Erythroblast (primary cell): ENCODE measurements at regions not wholly inside any gene's neighbourhood (a gene's known extent, or its start where the extent isn't known, plus 50 kb on each side); places are given as distances from the start of the nearest gene placed in this dataset.
"Not testable (repeated sequence)": the region's sequence is repeated elsewhere in the genome, so short reads cannot be mapped to it uniquely, and the experiment has no call there.

Experiments used
- DNase-seq, 2 experiments: peaks; one replicate each; lab custom pipeline; 2025; lab: John Stamatoyannopoulos, UW
- GATA1 ChIP-seq: IDR thresholded peaks from 2 replicates; pipeline ENCODE4 v1.6.1; 2011; ENCODE audit warnings: low read depth, mild to moderate bottlenecking, control low read depth, low read length, moderate library complexity
- POLR2A ChIP-seq: IDR thresholded peaks from 2 replicates; pipeline ENCODE4 v1.6.1; 2011; ENCODE audit warnings: mild to moderate bottlenecking, low read length

DNA sequence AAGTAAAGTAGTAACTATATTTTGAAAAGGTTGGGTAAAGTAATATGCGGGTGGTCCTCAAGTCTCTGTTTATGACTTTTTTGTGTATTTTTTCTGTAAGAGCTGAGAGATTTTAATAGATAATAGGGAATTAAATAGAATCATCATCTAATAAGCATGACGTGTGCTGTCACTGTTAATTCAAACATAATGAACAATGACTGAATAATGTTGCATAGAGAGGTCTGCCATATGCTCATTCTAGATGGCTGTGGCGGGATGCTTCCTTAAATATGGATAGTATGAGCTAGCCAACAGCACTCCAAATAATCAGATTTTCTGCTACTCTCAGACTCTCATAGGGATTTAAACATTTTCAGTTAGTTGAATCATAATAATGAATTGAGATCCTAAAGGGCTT lies 302.8 kb upstream of the RBMS3 start:
- no peak for TF ChIP-seq POLR2A
- TF ChIP-seq GATA1 = no peak
- DNase-seq = no peak

DNA sequence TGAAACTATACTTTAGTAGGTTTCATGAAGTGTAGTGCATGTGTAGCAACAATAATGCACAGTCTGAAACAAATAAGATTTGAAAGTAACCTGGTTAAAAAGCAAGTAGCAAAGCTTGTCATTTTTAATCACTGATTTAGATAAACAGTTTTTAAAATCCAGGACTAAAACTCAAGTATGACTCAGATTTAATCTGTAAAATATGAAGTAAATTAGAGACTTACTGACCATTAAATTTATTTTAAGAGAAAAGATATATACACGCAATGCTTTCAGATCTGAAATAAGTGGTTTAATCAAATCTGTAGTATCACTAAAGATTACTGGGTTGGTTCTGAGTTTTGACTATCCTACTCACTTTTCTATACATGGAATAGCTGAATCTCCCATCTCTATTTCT lies 300.7 kb upstream of the RBMS3 start:
- DNase-seq = no peak
- no peak for TF ChIP-seq POLR2A

DNA sequence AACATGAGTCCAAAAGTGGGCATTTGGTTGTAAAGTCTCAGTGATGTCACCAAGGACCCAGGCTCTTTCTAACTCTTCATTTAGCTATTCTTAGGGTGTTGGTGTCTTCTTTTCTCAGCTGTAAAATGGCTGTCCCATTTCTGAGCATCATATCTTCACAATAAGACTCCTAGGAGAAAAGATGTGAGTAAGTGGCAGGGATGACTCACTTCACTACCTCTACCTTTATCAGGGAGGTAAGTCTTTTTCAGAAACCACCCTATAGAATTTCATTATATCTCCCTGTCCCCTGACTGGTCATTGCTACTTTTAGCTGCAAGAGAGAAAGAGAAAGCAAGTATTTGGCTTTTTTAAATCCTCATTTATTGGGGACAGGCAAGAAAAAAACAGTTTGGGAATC lies 300.2 kb upstream of the RBMS3 start:
- no peak for DNase-seq
- no peak for TF ChIP-seq GATA1
- TF ChIP-seq POLR2A = no peak

DNA sequence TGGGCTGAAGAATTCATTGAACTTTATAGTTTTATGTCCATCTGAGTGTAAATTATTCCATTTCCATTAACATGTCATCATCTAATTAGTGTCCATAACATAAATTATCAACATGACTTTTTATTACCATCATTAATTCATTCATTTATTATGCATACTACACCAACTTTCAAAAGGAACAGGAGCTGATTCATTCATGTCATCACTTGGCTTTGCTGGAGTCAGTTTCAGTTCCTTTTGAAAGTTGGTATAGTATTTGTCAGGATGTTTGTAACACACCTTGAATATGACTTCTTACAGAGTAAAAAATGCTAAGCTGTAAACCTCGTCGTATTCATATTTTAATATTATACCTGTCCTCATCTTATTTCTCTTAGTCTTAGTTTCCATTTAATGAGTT lies 298.0 kb upstream of the RBMS3 start:
- DNase-seq = no peak
- TF ChIP-seq POLR2A = no peak
- TF ChIP-seq GATA1 = no peak

DNA sequence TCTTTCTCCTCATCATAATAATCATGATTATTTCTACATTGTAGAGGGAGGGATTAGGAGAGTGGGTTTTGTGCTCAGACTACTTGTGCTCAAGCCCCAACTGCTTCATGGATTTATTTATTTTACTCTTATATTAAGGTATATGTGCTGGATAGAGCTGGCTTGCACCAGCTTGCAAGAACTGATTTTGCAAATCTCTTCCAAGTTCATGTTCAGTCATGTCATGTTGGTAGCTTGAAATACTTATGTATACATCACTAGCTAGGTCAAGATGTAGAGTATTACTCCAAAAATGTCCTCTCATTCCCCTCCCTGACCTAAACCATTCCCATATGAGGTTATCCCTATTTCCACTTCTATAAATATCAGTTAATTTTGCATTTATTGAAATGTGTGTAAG lies 293.9 kb upstream of the RBMS3 start:
- no peak for DNase-seq
- TF ChIP-seq GATA1 (no peak), POLR2A (no peak)

DNA sequence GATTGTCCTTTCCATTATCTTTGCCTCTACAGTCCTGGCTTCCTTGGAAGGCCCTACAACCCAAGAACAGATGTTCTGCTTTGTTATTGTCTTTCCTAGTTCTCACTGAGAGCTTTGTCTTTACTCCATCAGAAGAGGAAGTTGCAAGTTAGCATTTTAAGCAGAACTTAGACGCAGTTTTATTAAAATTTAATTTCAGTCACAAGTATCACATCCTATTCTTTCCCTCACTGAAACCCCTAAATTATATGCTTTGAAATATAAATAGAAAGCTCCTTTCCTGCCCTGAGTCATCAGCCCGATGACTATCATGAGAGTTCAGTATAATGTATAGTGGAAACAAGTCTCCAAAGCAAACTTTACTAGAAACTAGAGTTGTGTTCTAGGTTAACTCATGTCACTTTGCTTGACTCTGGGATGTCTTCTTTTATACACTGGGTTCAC lies 291.2 kb upstream of the RBMS3 start:
- no peak for DNase-seq
- TF ChIP-seq POLR2A = no peak
- TF ChIP-seq GATA1 = no peak

DNA sequence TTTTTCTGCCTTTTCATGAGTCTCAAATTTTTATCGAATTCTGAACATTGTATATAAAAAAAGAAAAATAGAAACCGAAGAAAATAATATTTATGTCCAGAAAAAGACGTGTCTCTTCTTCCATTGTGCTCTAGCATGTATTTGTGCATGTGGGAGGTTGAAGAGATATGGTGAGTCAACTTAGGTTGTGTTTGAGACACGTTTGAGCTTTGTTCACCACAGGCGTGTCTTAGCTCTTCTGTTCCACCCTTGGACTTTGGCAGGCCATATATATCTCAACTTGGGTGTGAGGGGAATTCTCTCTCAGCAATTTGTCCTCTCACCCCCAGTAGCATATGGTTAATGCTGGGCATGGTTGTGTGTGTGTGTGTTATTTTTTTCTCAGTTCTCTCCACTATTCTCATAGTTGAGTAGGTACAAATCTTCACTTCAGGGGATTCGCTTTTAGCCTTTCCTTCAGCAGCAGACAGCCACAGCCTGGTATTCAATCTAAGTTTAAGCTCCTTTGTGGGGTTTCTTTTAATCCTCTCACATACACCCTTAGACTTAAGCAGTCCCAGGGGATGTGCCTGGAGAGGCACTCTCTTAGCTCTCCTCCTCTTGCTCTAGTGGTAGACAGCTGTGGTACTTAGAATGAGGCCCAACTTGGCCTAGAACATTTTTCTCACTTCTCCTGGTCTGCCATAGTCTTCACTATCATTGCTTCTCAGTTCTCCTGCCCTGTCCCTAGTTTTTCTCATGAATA lies 286.5 kb upstream of the RBMS3 start:
- TF ChIP-seq POLR2A = no peak
- no peak for TF ChIP-seq GATA1
- no peak for DNase-seq

DNA sequence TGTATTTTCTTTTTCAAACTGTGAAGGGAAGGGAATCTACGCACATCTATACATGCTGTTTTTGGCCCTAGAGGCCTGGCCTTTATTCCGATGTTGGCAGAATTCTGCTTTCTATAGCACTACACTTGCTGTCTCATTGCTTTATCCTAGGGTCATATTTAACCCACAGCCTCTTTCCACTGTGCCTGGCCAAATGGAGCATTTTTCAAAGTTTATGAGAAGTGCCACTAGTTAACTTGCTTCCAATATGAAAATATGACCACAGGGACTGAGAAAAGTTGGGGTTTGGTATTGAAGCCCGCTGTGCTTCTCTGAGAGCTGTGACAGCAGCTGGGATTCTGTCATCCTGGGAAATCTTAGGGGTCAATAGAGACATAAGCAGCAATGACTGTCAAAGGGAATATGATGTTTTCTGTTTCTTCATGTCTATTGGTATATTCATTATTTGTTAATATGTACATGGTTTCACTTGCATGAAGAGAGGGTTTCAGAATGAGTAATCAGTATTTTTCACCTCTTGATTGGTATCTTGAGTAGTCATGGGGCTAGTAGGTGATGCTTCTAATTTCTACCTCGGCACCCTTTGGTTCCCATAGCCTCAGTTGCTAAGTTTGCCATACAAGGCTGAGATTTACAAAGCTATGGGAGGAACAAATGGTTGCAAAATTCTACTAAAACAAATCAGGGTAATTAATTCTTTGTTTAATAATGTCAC lies 275.8 kb upstream of the RBMS3 start:
- no peak for DNase-seq
- TF ChIP-seq GATA1 = no peak

DNA sequence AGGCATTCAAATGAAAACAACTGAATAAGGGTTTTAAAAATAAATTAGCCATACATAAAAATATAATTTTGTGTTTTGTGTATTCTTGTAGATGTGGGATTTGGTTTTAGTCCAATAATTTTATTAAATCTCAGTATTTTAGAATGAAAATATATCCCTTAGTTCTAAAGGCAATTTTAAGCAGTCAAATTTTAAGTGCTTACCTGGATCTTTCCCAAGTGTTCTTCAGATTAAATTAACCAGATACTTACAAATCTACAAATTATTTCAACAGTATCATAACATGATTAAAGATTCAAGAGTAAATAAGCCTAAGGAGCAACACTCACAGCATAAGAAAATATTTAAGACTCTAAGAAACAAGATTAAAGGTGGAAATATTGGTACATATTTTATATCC lies 275.0 kb upstream of the RBMS3 start:
- TF ChIP-seq GATA1 (no peak), POLR2A (no peak)
- no peak for DNase-seq

DNA sequence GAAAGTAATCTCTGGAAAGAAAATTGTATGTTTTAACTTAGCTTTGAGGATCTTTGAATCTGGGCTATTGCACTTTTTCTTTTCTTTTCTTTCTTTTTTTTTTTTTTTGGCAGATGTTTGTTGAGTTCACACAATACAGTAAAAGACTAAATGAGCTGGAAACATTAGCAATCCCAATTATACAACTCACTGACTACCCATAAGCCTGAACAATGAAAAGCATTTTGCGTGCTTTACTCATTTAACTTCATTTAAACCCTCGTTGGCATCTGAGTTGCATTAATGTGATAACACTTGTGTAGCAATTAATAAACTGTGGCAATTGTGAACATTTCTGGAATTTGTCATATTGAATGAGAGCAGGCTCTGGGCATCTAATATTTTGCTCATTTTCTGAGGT lies 269.4 kb upstream of the RBMS3 start:
- no peak for DNase-seq
- TF ChIP-seq GATA1 (no peak), POLR2A (no peak)

DNA sequence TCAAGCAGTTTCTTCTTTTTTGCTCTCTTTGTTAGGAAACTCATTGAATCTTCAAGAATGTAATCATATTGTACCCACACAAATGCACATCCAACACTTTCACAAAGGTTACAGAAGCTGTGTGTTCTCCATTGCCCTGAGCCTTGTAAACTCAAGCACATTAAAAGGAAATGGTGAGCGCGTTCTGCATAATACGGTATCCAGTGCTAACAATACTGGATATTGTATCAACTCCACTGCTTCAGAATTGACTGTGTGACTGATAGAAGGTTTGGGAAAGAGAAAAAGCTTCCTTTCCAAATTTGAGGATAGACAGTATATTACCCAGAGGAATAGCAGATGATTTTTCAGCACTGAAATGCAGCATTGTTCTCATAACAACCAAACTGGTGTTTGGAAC lies 268.9 kb upstream of the RBMS3 start:
- no peak for DNase-seq
- TF ChIP-seq POLR2A (no peak), GATA1 (no peak)

DNA sequence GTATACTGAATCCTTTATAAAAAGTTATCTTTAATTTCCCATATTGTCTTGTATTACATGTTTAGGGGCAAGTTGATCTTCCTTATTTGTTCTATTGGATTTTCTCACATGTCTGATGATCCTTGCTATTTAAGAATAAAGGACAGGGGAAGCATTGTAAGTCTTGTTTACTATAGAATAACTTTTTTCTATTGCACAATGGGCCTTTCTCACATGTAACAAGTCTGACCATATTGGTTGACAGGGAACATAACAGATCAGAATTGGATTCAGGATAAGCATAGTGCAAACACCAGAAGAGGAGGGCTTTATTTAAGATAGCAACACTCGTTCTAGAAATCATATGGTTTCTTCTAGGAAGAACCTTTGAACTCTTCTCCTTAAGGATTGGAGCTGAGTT lies 257.9 kb upstream of the RBMS3 start:
- no peak for TF ChIP-seq POLR2A
- no peak for TF ChIP-seq GATA1
- no peak for DNase-seq

DNA sequence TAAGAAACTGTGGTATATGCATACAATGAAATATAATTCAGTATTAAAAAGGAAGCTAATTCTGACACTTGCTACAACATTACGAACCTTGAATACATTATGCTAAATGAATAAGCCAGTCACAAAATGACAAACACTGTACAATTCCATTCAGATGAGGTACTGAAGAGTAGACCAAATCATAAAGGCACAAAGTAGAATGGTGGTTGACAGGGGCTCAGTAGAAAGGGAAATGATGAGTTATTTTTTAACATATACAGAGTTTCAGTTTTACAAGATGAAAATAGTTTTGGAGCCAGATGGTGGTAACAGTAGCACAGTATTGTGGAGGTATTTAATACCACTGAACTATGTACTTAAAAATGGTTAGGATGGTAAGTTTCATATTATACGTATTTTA lies 254.6 kb upstream of the RBMS3 start:
- TF ChIP-seq GATA1 = no peak
- no peak for TF ChIP-seq POLR2A
- DNase-seq = no peak

DNA sequence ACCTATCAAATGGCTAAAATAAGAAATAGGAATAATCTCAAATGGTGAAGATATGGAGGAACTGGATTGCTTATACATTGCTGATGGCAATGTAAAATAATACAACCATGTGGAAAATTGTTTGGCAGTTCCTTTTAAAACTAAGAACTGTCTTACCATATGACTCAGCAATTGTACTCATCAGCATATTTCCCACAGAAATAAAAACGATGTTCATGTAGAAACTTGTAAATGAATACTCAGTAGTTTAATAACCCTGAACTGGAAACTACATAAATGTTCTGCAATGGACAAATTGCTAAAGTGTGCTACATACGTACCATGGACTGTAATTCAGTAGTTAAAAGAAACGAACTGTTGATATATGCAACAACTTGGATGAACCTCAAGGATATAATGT lies 253.9 kb upstream of the RBMS3 start:
- DNase-seq = no peak

DNA sequence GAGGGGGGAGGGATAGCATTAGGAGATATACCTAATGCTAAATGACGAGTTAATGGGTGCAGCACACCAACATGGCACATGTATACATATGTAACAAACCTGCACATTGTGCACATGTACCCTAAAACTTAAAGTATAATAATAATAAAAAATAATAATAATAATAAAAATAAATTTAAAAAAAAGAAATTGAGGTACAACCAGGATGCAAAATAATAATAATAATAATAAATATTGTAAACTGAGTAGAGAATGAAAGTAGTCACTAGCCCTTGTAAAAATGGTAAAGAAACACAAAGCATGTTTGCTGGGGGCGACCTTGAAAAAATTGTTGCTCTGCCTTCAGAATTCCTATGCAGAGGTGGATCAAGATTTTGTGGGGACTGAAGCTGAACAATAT lies 249.7 kb upstream of the RBMS3 start:
- DNase-seq = not testable (repeated sequence)

More for the DNA sequence above, 253.9 kb upstream of the RBMS3 start:
- TF ChIP-seq POLR2A = no peak
- no peak for TF ChIP-seq GATA1
